Kidney tubule cell (primary cell): ENCODE measurements at regions not wholly inside any gene's neighbourhood (a gene's known extent, or its start where the extent isn't known, plus 50 kb on each side); places are given as distances from the start of the nearest gene placed in this dataset.
"Not testable (repeated sequence)": the region's sequence is repeated elsewhere in the genome, so short reads cannot be mapped to it uniquely, and the experiment has no call there.

Experiments
- DNase-seq: peaks from one replicate; pipeline ENCODE4 v3.0.0-alpha.2; 2018; ENCODE audit warnings: low spot score

DNA sequence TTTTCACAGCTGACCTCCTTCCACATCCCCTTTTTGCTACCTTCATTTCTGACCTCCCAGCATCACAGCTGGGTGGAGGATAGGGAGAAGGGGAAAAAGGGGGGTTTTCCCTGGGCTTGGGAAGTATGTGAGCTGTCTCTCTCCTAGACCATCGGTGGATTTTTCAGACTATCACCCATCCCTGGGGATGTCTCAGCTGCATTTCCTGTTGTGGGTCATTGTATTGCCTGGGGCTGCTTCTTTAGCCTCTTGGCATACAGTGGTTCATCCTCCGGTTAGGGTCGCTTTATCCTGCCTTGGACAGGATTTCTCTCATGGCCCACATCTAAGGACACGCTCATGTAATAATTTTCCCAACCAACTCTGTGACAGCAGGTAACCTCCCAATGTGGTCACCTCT lies 142.5 kb upstream of the ARG1 start:
- DNase-seq = peak; percentile 52

DNA sequence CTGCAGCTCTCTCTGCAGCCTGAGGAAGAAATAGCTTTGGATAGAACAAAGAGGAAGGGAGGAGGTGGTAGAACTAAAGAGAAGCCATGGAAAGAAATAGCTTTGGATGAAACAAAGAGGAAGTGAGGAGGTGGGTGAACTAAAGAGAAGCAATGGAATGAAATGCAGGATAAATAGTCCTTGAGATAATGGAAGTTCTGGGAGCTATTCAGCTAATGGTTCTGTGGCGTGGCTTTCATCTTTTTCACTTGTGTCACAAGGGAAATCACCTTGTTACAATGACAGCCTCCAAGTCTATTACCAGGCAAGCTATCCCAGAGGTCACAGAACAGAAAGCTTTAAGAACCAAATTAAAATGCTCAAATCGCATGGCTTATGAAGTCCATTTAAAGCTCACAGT lies 141.3 kb upstream of the ARG1 start:
- DNase-seq = peak; percentile 11

DNA sequence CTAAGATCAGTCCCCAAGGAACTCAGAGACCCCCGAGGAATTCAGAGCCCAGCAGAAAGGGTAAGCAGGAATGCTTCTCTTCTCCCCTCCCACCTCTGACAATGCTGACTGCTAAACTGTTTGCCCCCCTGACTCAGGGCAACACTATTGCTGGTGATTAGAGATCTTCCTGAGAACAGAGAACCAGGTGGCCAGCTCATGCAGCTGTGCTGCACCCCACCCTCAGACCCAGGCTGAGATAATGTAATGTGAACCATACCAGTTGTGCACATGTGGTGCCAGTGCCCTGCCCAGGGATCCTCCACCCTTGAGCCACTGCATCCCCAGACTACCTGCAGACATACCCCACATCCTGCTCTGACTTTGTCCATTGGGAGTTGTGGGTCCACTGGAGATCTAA lies 139.1 kb upstream of the ARG1 start:
- no peak for DNase-seq

DNA sequence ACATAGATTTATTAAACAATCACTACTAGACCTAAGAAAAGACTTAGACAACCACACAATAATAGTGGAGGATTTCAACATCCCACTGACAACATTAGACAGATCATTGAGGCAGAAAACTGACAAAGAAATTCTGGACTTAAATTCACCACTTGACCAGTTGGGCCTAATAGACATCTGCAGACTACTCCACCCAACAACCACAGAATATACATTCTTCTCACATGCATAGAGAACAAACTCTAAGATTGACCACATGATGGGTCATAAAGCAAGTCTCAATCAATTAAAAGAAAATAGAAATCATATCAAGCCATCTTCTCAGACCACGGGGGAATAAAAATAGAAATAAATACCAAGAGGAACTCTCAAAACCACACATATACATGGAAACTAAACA lies 136.7 kb upstream of the ARG1 start:
- no peak for DNase-seq

DNA sequence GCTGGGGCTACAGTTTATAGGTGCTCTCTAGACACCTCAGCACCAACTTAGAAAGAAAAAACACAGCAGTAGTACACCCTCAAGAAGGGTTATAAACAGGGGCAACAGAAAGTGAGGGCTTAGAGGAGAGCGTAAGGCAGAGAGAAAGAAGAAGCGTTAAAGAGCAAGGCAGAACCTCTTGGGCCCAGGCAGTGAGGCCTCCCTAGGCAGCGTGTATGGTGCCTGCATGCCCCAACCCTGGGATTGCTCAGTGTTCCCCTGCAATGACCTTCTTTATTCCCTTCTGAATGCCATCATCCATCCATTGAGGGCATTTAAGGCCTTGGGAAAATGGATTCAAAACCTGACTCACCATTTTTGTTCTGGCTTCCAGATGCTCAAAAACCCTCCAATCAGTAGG lies 130.0 kb upstream of the ARG1 start:
- no peak for DNase-seq

DNA sequence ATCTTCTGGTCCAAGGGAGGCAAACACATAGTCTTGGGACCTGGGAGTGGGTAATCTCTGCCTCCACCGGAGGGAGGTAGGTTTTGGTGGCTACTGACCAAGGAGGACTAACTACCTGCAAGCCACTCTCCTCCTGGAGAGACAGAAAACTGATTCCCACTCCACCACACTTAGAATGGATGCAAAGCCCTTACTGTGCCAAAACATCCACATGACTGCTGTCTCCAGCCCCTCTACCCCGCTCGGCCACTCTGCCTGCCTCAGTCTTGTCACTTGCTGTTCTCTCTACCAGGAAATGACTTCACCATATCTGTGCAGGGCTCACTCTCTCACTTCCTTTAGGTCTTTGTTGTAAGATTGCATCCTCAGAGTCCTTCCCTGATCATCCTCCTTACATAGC lies 129.5 kb upstream of the ARG1 start:
- DNase-seq = no peak

DNA sequence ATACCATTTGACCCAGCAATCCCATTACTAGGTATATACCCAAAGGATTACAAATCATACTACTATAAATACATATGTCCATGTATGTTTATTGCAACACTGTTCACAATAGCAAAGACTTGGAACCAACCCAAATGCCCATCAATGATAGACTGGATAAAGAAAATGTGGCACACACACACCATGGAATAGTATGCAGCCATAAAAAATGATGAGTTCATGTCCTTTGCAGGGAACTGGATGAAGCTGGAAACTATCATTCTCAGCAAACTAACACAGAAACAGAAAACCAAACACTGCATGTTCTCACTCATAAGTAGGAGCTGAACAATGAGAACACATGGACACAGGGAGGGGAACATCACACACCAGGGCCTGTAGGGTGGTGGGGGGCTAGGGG lies 127.7 kb upstream of the ARG1 start:
- not testable (repeated sequence) for DNase-seq

DNA sequence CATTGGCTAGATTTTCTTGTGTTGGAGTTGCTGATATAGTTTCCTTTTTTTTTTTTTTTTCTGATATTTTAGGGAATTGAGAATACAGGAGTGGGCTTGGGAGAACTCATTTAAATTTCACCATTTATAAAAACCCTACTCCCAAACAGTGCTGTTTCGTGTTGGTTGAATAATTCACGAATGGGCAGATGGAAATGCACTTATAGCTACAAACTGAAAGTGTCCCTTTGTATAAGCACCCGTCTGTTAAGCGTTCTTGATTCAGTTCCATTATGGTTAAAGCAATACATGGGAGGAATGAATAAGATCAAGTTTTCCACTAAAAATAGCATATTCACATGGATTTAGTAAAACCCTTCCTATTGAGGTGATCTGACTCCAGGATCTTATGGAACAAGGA lies 122.2 kb upstream of the ARG1 start:
- DNase-seq = no peak

DNA sequence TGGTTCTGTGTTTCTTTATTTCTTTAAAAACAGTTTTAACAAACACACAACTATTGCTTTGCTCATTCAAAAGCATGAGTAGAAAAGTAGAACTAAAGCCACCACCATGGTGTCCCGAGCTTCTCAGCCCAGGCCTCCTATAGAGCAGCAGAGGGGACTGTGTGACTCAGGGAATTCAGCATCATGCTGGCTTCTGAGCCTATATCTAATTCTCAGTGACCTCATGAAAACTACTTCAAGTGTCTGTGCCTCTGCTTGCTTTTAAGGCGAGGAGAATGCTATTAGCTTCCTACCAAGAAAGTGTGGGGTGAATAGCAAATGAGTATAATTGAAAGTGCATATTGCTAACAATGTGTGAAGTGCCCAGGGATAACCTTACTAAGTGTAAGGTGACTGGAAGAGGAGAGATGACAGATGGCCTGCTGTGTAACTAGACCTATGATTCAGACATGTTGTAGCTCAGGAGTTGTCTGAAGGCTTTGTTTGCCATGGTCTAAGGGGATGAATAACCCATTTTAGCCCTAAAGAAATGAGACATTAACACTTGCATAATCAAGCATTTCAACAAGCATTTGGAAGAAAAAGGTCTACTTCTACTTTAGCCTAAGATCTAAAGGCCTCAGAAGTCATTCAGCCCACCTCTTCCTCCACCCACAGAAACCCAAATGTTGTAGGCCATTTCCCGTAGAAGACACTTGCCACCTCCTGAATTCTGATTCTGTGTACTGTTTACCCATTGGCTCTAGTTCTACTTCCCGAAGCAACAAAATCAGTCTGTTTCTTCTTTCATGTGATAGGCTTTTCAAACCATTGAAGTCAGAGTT lies 121.5 kb upstream of the ARG1 start:
- DNase-seq = no peak

DNA sequence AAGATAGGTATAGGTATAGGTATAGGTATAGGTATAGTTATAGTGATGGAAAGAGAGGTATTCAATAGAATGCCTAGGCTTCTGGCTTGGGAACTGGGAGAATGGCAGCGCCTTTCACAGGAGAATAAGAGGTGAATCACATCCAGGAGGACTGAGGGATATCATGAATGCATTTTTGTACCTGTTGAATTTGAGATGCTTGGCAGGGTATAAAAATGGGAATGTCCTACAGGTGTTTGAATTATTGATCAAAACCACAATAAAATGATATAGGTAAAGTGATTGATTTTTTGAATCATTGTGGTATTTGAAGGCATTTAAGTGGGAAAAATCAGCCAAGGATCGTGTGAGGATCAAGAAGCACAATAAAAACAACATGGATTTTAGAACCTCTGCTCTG lies 119.2 kb upstream of the ARG1 start:
- DNase-seq = no peak

DNA sequence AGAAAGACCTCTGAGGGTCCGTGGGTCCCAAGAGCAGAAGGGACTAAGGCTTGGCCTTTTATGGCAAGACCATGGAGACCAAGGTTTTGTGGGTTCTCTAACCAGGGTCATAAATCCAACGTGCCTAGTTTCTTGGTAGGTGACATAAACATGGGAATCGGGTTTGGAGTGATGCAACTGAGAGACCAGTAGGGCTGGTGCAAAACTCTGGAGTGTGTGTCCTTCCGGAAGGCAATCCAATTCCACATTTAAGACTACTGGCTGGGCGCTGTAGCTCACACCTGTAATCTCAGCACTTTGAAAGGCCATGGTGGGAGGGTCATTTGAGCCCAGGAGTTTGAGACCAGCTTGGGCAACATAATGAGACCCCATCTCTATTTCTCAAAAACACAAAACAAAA lies 116.5 kb upstream of the ARG1 start:
- no peak for DNase-seq

DNA sequence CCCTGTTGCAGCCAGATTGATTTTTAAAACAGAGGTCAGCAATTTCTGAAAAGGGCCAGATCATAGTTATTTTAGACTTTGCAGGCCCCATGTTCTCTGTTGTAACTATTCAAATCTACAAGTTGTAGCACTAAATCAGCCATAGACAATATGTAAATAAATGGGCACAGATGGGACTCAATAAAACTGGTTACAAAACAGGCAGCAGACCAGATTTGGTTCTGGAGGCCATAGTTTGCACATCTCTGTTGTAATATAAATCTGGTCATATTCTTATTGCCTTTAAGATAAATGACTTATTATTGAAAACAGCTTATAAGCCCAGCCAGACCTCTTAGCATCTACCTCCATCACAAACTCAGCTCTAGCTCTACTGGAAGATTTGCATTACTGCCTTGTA lies 114.0 kb upstream of the ARG1 start:
- DNase-seq = no peak

DNA sequence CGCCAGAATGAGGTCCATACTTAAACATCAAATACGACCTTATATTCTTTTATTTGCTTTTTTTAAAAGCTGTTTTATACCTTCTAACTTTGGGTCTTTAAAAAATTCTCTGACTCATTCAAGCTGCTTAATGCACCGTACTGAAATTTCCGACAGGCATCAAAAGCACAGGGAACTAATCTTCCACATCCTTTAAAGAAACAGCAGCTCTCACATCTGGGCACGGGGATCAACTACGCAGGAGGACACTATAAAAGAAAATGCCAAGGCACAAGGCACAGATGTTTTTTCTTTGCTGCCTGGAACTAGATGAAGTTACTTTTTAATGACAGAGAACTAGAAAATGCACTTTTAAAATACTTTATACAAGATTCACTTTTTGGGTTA lies 112.4 kb upstream of the ARG1 start:
- no peak for DNase-seq

DNA sequence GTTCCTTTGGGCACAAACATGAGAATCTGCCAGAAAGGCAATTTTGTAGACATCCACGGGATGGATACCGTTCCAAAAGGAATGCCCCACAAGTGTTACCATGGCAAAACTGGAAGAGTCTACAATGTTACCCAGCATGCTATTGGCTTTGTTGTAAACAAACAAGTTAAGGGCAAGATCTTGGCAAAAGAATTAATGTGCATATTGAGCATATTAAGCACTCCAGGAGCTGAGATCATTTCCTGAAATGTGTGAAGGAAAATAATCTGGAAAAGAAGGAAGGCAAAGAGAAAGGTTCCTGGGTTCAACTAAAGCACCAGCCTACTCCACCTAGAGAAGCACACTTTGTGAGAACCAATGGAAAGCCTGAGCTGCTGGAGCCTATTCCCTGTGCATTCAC lies 103.9 kb upstream of the ARG1 start:
- DNase-seq = no peak

DNA sequence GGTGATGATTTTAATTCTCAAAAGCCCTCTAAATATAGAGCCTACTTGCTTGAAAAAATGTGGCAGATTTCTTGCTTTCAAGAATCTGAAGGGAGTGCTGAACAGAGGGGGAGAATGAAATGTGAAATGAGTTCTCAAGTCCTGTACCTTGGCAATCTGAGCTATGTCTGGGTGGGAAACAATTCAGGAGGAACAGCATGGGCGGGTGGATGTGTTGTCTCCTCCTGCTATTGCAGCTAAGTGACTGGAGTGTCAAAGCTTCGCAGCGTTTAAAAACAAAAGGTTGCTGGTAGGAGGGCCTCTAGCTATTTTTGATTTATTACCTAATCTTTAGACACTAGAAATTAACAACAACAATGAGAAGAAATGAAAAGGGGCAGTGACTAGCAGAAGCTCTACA lies 102.5 kb upstream of the ARG1 start:
- no peak for DNase-seq

DNA sequence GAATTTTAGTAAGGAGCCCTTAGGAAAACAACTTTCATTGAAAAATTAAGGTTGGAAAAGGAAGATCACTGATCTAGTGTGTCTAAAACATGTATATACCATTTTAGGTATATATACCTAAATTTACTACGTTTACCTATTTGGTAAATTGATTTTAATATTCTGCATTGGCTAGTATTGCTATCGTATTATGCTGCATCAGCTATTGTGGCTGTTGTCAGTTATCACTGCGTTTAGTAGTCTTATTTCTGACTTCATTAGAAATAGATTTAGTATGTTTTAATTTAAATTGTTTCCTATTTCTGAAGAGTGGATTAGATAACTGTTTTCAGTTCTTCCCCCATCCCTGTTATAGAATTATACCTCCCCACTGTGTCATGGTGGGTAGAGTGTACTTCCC lies 101.7 kb upstream of the ARG1 start:
- DNase-seq = no peak

DNA sequence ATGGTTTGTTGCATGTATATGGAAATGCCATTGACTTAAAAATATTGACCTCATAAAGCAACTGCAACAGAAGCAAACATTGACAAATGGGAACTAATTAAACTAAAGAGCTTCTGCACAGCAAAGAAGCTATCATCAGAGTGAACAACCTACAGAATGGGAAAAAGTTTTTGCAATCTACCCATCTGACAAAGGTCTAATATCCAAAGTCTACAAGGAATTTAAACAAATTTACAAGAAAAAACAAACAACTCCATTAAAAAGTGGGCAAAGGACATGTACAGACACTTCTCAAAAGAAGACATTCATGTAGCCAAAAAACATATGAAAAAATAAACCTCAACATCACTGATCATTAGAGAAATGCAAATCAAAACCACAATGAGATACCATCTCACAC lies 99.7 kb upstream of the ARG1 start:
- not testable (repeated sequence) for DNase-seq

DNA sequence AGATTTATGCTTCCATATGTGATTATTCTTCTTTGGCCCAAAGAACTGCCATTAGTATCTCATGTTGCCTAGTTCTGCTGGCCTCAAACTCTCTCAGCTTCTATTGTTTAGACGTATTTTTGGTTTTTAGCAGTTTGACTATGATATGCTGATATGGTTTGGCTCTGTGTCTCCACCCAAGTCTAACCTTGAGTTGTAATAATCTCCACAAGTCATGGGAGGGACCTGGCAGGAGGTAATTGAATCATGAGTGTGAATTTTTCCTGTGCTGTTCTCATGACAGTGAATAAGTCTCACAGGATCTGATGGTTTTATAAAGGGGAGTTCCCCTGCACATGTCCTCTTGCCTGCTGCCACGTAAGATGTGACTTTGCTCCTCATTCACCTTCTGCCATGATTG lies 96.7 kb upstream of the ARG1 start:
- DNase-seq = no peak

DNA sequence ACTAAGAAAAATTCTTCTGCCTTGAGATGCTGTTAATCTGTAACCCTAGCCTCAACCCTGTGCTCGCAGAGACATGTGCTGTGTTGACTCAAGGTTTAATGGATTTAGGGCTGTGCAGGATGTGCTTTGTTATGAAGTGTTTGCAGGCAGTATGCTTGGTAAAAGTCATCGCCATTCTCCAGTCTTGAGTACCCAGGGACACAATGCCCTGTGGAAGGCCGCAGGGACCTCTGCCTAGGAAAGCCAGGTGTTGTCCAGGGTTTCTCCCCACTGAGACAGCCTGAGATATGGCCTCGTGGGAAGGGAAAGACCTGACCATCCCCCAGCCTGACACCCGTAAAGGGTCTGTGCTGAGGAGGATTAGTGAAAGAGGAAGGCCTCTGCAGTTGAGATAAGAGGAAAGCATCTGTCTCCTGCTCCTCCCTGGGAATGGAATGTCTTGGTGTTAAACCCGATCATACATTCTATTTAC lies 94.2 kb upstream of the ARG1 start:
- peak; percentile 30 for DNase-seq

DNA sequence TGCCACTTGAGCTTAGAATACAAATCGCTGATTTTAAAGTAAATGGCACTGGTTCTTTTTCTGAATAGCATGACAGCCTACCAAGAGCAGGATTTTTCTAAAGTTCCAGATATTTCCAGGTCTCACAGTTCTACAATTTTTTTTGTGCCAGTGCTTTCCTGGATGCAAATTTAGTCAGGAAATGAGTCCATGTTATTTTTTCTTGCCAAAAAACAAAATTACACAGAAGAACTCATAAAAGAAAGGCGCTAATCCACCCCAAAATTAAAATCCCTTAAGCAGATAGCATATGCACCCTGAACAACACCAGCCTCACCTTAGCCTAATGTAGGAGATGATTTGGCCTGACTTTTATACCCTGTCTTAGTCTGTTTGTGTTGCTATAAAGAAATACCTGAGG lies 86.4 kb upstream of the ARG1 start:
- DNase-seq = no peak

DNA sequence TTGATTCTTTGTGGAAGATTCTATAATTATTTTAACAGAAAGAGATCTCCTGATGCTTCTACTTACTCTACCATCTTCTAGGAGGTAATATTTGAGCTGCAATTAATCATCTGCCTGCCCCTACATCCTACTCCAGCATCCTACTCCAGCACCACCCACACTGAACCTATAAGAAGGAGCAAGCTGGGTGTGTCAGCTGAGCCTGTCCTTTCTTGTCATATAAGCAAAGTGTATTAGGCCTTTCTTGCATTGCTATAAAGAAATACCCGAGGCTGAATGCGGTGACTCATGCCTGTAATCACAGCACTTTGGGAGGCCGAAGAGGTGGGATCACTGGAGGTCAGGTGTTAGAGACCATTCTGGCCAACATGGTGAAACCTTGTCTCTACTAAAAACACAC lies 84.2 kb upstream of the ARG1 start:
- no peak for DNase-seq

DNA sequence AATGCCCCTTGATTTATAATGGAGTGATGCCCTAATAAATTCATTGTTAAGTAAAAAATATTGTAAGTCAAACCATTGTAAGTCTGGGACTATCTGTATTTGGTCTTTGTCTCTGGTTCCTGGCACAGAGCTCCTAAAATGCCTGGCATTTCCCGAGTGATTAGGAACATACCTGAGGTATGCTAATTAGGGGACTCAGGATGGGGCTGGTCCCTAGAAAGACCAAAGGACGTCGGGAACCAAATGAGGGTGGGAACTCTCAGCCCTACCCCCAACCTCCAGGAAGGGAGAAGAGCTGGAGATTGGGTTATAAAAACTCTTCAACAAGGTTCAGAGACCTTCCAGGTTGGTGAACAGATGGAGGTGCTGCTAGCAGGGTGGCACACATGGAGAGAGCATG lies 82.6 kb upstream of the ARG1 start:
- no peak for DNase-seq

DNA sequence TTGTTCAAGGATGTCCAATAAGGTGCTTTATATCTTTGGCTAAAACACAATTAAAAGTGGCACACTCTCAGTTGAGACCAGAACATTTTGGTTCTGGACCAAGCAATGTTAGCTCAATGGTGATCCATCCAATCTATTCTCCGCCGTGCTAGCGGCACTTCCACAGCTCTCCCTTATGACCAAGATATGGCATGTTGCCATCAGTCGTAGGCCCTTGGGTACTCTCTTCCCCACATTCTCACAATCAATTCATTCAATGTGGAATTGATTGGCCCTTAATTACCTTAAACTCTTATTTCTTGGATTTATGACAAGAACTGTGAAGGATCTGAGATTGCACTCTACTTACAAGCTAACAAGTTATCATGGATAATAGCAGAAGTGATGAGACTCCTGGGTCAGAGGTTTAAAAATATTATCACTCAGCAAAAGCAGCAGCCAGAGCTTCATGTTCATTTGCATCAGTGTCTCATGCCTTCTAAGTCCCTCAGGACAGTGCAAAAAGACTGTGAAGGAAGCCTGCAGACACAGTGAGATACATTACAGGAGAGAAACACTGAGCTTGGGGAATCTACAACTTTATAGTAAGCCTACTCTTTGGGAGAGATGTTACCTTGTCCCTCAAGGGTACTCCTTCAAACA lies 80.0 kb upstream of the ARG1 start:
- no peak for DNase-seq

DNA sequence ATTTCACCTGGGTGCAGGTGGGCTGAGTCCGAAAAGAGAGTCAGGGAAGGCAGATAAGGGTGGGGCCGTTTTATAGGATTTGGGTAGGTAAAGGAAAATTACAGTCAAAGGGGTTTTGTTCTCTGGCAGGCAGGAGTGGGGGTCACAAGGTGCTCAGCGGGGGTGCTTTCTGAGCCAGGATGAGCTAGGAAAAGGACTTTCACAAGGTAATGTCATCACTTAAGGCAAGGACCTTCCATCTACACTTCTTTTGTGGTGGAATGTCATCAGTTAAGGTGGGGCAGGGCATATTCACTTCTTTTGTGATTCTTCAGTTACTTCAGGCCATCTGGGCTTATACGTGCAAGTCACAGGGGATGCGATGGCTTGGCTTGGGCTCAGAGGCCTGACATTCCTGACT lies 68.6 kb upstream of the ARG1 start:
- DNase-seq = not testable (repeated sequence)
